ENCODE measurements at regions not wholly inside any gene's neighbourhood (a gene's known extent, or its start where the extent isn't known, plus 50 kb on each side); places are given as distances from the start of the nearest gene placed in this dataset.

GRCh38 chr18:64253873-64254272, 105.0 kb upstream of the LINC00305 start:
- H3K27me3 ChIP-seq (ENCODE audit: insufficient read depth, poor library complexity, severe bottlenecking) = peaks cover 2% of the 10 kb centered on the region
- DNase-seq (ENCODE audit: low read depth in 1 of 2, low spot score in 1 of 2) = no peak
- TF ChIP-seq REST (IDR thresholded peaks at IDR 0.05; ENCODE audit: insufficient replicate concordance, low read depth) = no peak
- no peak for TF ChIP-seq POLR2AphosphoS5 (IDR thresholded peaks at IDR 0.05; ENCODE audit: low read depth)
- TF ChIP-seq, protein P1, sequence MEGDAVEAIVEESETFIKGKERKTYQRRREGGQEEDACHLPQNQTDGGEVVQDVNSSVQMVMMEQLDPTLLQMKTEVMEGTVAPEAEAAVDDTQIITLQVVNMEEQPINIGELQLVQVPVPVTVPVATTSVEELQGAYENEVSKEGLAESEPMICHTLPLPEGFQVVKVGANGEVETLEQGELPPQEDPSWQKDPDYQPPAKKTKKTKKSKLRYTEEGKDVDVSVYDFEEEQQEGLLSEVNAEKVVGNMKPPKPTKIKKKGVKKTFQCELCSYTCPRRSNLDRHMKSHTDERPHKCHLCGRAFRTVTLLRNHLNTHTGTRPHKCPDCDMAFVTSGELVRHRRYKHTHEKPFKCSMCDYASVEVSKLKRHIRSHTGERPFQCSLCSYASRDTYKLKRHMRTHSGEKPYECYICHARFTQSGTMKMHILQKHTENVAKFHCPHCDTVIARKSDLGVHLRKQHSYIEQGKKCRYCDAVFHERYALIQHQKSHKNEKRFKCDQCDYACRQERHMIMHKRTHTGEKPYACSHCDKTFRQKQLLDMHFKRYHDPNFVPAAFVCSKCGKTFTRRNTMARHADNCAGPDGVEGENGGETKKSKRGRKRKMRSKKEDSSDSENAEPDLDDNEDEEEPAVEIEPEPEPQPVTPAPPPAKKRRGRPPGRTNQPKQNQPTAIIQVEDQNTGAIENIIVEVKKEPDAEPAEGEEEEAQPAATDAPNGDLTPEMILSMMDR (IDR thresholded peaks at IDR 0.05; ENCODE audit: insufficient read depth, low read length) = no peak
- TF ChIP-seq SPI1 (IDR thresholded peaks at IDR 0.05; ENCODE audit: borderline replicate concordance, low read depth) = no peak
- no peak for TF ChIP-seq GABPA (IDR thresholded peaks at IDR 0.05; ENCODE audit: low read depth)
- H3K27ac ChIP-seq (replicated peaks) = no peak overlapping the region
- H3K4me3 ChIP-seq (replicated peaks; ENCODE audit: insufficient read depth, low read length) = no peak overlapping the region

- TF ChIP-seq, protein P1 (IDR thresholded peaks at IDR 0.05; ENCODE audit: insufficient read depth, low read length) = no peak
- TF ChIP-seq POLR2AphosphoS5 (IDR thresholded peaks at IDR 0.05; ENCODE audit: low read depth) (no peak), SPI1 (IDR thresholded peaks at IDR 0.05; ENCODE audit: borderline replicate concordance, low read depth) (no peak), REST (IDR thresholded peaks at IDR 0.05; ENCODE audit: insufficient replicate concordance, low read depth) (no peak), GABPA (IDR thresholded peaks at IDR 0.05; ENCODE audit: low read depth) (no peak)
- DNase-seq (ENCODE audit: low read depth in 1 of 2, low spot score in 1 of 2) = no peak
- no peak overlapping the region for H3K27ac ChIP-seq (replicated peaks)
- H3K4me3 ChIP-seq (replicated peaks; ENCODE audit: insufficient read depth, low read length) = no peak overlapping the region
- peaks cover 2% of the 10 kb centered on the region for H3K27me3 ChIP-seq (ENCODE audit: insufficient read depth, poor library complexity, severe bottlenecking)
These were observed 104.3 kb upstream of the LINC00305 start for GRCh38 chr18:64253222-64253621.

DNA sequence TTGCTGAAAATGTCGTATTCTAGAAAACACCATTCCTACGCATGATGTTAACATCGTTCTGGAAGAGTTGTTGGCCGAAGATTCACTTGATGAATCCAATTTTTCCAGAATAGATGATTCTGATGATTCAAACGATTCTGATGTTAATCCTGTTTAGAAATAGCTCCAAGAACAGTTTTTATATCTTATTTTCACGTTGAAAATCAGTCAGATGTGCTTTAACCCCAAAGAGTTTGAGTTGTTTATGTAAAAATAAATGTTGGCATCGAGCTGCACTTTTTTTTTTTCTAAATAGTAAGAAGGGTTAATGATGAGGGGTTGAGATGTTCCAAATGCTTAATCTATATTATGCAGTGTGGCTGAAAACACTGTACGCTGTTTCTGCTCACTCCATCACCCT, 99.9 kb upstream of the LINC00305 start:
- DNase-seq (ENCODE audit: low read depth in 1 of 2, low spot score in 1 of 2) = no peak
- Histone ChIP-seq H3K27ac (replicated peaks) (no peak overlapping the region), H3K4me3 (replicated peaks; ENCODE audit: insufficient read depth, low read length) (no peak overlapping the region), H3K27me3 (ENCODE audit: insufficient read depth, poor library complexity, severe bottlenecking) (peaks cover 2% of the 10 kb centered on the region)
- TF ChIP-seq POLR2AphosphoS5 (IDR thresholded peaks at IDR 0.05; ENCODE audit: low read depth) = no peak
- no peak for TF ChIP-seq GABPA (IDR thresholded peaks at IDR 0.05; ENCODE audit: low read depth)
- TF ChIP-seq REST (IDR thresholded peaks at IDR 0.05; ENCODE audit: insufficient replicate concordance, low read depth) = no peak
- no peak for TF ChIP-seq SPI1 (IDR thresholded peaks at IDR 0.05; ENCODE audit: borderline replicate concordance, low read depth)
- TF ChIP-seq, protein P1 (IDR thresholded peaks at IDR 0.05; ENCODE audit: insufficient read depth, low read length) = no peak
